Transverse colon (tissue), 4 donors: ENCODE measurements at regions not wholly inside any gene's neighbourhood (a gene's known extent, or its start where the extent isn't known, plus 50 kb on each side); places are given as distances from the start of the nearest gene placed in this dataset.

Source experiments
- EP300 ChIP-seq: sonication (generic); formaldehyde crosslinking; IDR thresholded peaks from one replicate; pipeline ENCODE4 v1.6.1; 2017; ENCODE audit warnings: antibody characterized with exemption, low read depth
- POLR2A ChIP-seq: fragments of 450-650 bp; IDR thresholded peaks from one replicate; pipeline ENCODE4 v1.6.1; 2016; ENCODE audit warnings: antibody characterized with exemption, mild to moderate bottlenecking, moderate library complexity
- POLR2AphosphoS5 ChIP-seq, 3 donors: sonication (generic); formaldehyde crosslinking; IDR thresholded peaks; one replicate each; pipeline ENCODE4 v1.6.1; 2016; ENCODE audit warnings: antibody characterized with exemption in 3 of 3
- TF ChIP-seq, protein P1 (sequence below), 5 experiments: fragments of 200-600 bp in 3 of 5; fragments of 450-650 bp in 2 of 5; sonication (generic) in 3 of 5; IDR thresholded peaks; 1 replicate in 2 of 5; 2 replicates in 3 of 5; pipeline ENCODE4 v1.5.1; 2016 to 2017; ENCODE audit warnings: antibody characterized with exemption in 5 of 5, inconsistent platforms in 3 of 5, mild to moderate bottlenecking in 2 of 5, moderate library complexity in 1 of 5

DNA sequence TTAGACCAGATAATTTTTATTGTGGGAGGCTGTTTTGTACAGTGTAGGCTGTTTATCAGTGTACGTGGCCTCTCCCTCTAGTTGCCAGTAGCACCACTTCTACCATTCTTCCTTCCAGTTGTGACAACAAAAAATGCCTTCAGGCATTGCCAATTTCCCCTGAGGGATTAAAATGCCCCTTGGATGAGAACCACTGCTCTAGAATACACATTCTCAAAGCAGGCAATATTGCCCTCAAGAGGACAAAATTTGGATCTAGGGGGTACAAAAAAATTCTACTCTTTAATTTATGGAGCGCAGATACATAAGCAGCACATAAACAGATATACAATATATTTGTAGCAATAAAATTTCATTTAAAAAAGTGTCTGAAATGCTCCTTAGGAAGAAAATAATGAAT, 674.6 kb downstream of the PTPRC start:
- TF ChIP-seq, protein P1, sequence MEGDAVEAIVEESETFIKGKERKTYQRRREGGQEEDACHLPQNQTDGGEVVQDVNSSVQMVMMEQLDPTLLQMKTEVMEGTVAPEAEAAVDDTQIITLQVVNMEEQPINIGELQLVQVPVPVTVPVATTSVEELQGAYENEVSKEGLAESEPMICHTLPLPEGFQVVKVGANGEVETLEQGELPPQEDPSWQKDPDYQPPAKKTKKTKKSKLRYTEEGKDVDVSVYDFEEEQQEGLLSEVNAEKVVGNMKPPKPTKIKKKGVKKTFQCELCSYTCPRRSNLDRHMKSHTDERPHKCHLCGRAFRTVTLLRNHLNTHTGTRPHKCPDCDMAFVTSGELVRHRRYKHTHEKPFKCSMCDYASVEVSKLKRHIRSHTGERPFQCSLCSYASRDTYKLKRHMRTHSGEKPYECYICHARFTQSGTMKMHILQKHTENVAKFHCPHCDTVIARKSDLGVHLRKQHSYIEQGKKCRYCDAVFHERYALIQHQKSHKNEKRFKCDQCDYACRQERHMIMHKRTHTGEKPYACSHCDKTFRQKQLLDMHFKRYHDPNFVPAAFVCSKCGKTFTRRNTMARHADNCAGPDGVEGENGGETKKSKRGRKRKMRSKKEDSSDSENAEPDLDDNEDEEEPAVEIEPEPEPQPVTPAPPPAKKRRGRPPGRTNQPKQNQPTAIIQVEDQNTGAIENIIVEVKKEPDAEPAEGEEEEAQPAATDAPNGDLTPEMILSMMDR (IDR thresholded peaks at IDR 0.05): no peak
- TF ChIP-seq POLR2A: no peak
- TF ChIP-seq POLR2AphosphoS5 (IDR thresholded peaks at IDR 0.05): no peak
- no peak for TF ChIP-seq EP300
